ENCODE measurements at regions not wholly inside any gene's neighbourhood (a gene's known extent, or its start where the extent isn't known, plus 50 kb on each side); places are given as distances from the start of the nearest gene placed in this dataset.
"Not testable (repeated sequence)": the region's sequence is repeated elsewhere in the genome, so short reads cannot be mapped to it uniquely, and the experiment has no call there.

DNA sequence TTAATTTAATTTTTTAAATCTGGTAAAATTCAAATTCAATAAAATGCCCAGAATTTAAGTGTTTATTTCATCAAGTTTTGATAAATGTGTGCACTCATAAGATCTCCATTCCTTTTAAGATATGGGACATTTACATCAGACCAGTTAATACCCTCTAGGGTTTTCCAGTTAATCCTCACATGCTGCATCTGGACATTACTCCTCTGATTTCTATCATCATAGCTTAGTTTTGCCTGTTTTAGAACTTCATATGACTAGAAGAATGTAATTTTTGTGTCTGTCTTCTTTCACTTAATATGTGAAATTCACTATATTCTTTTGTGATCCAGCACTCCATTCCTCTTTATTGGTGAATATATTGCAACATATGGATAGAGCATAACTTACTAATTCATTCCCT, 727.7 kb upstream of the FAM241A start:
- no peak overlapping the region for H3K4me3 ChIP-seq (replicated peaks in 1 of 2; ENCODE audit: low read depth in 2 of 2, low read length in 2 of 2)
- no peak for TF ChIP-seq CTCF (IDR thresholded peaks at IDR 0.05; ENCODE audit: low read depth, low read length)

GRCh38 chr4:111433441-111433840, 711.8 kb upstream of the FAM241A start:
- no peak for DNase-seq (ENCODE audit: low read depth in 2 of 2)
- no peak for TF ChIP-seq CTCF (IDR thresholded peaks at IDR 0.05; ENCODE audit: low read depth, low read length)
- H3K4me3 ChIP-seq (replicated peaks in 1 of 2; ENCODE audit: low read depth in 2 of 2, low read length in 2 of 2): no peak overlapping the region

More for the DNA sequence above, 727.7 kb upstream of the FAM241A start:
- DNase-seq (ENCODE audit: low read depth in 2 of 2): no peak

- no peak overlapping the region for H3K4me3 ChIP-seq (replicated peaks in 1 of 2; ENCODE audit: low read depth in 2 of 2, low read length in 2 of 2)
- peak in 1 of 2 donors; percentile 30 for DNase-seq (ENCODE audit: low read depth in 2 of 2)
- TF ChIP-seq CTCF (IDR thresholded peaks at IDR 0.05; ENCODE audit: low read depth, low read length): no peak
Measured at GRCh38 chr4:111434586-111434985, 710.7 kb upstream of the FAM241A start.

DNA sequence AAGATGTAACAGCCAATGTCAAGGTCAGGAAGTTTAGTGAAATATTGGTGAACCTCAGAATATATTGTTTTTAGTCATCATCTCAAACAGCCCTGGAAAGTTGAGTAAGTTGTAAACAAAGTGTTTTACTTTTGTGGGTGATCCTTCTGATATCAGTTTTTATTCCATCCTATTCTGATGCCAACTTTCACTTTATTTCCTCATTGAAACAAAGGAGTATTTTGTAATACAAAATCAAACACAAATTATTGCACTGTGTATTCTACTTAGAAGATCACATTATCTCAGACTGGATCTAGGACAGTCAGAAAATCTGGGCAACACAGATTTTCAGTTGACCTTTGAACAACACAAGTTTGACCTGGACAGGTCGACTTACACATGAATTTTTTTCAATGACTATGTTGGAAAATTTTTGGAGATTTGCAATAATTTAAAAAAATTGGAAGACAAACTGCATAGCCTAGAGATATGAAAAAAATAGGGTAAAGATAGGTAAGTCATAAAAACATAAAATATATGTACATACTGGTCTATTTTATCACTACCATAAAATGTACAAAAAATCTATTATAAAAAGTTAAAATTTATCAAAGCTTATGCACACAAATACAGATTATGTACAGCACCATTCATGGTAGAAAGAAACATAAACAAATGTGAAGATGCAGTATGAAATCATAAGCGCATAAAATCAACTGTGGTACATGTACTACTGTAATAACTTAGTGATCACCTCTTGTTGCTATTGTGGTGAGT, 709.1 kb upstream of the FAM241A start:
- no peak overlapping the region for H3K4me3 ChIP-seq (replicated peaks in 1 of 2; ENCODE audit: low read depth in 2 of 2, low read length in 2 of 2)
- no peak for TF ChIP-seq CTCF (IDR thresholded peaks at IDR 0.05; ENCODE audit: low read depth, low read length)
- no peak for DNase-seq (ENCODE audit: low read depth in 2 of 2)

DNA sequence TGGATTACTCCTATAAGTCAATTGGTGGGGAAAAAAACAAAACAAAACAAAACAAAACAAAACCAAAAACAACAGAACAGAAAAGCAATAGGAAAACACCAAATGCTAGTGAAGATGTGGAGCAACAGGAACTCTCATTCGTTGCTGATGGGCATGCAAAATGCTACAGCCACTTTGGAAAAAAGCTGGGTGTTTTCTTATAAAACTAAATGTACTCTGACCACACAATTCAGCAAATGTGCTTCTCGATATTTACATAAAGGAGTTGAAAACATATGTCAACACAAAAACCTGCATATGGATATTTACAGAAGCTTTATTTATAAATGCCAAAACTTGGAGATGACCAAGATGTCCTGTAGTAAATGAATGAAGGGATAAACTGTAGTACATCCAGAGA, 703.6 kb upstream of the FAM241A start:
- DNase-seq (ENCODE audit: low read depth in 2 of 2): no peak
- TF ChIP-seq CTCF (IDR thresholded peaks at IDR 0.05; ENCODE audit: low read depth, low read length): no peak

DNA sequence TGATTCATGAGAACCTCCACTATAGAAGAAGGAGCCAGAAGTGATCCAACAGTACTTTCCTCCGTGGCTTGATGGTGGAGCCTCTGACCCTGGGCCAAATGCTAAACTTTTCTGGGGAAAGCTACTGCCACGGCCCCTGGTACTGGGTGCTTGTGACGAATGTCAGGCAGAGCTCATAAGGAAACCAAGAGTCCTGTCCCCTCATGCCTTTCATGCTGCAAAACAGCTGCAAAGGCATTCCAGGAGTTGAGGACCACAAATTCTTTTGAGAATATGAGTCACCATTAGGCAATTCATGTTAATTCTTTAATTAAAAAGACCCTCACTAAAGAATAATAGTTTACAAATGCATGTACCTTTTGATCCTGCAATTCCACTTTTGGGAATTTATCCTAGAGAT, 700.4 kb upstream of the FAM241A start:
- H3K4me3 ChIP-seq (replicated peaks in 1 of 2; ENCODE audit: low read depth in 2 of 2, low read length in 2 of 2); DNase-seq (ENCODE audit: low read depth in 2 of 2): not testable (repeated sequence)

More for the DNA sequence above, 703.6 kb upstream of the FAM241A start:
- no peak overlapping the region for H3K4me3 ChIP-seq (replicated peaks in 1 of 2; ENCODE audit: low read depth in 2 of 2, low read length in 2 of 2)

DNA sequence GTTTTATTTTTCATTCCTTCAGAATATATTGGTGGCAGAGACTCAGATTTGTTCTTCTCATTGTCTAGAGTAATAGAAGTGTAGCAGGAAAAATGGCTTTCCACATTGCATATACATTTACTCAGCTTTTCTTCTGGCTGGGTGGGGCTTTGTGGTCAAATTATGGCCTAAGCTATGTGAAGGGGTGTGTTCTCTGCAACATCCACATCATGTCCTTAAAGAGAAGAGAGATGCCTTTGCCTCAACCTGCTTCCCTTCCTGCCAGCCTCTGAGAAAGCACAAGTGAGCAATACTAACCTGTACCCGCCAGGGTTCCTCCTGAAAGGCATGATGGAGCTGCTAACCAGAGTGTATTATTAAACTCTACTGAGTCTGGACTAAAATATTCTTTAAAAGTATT, 695.6 kb upstream of the FAM241A start:
- no peak for DNase-seq (ENCODE audit: low read depth in 2 of 2)
- H3K4me3 ChIP-seq (replicated peaks in 1 of 2; ENCODE audit: low read depth in 2 of 2, low read length in 2 of 2): no peak overlapping the region
- TF ChIP-seq CTCF (IDR thresholded peaks at IDR 0.05; ENCODE audit: low read depth, low read length): no peak
